Stimulated activated CD8-positive, alpha-beta memory T cell treated with anti-CD3 and anti-CD28 coated beads, Interleukin-12 subunit alpha, Interleukin-12 subunit beta, amount 100 ng/mL, for 24 hours (primary cell): ENCODE measurements at regions not wholly inside any gene's neighbourhood (a gene's known extent, or its start where the extent isn't known, plus 50 kb on each side); places are given as distances from the start of the nearest gene placed in this dataset.

Experiments
- DNase-seq: peaks from one replicate; pipeline ENCODE4 v3.0.0-alpha.2; 2020; ENCODE audit errors: extremely low read depth

- no peak for DNase-seq
Measured at GRCh38 chr22:48751539-48752437, 1075.9 kb downstream of the BRD1 start.

- no peak for DNase-seq
Measured at GRCh38 chr22:48750826-48751440, 1076.7 kb downstream of the BRD1 start.

- DNase-seq: no peak
Measured at GRCh38 chr22:48750282-48750681, 1077.4 kb downstream of the BRD1 start.

GRCh38 chr22:48749555-48750227 lies 1078.0 kb downstream of the BRD1 start:
- DNase-seq: no peak

- DNase-seq: no peak
Measured at GRCh38 chr22:48748860-48749554, 1078.7 kb downstream of the BRD1 start.

- DNase-seq: no peak
Measured at GRCh38 chr22:48748113-48748859, 1079.4 kb downstream of the BRD1 start.

GRCh38 chr22:48746789-48747425 lies 1080.8 kb downstream of the BRD1 start:
- no peak for DNase-seq

- no peak for DNase-seq
Measured at GRCh38 chr22:48745842-48746788, 1081.6 kb downstream of the BRD1 start.

GRCh38 chr22:48744967-48745841 lies 1082.5 kb downstream of the BRD1 start:
- no peak for DNase-seq

- DNase-seq: no peak
Measured at GRCh38 chr22:48744283-48744641, 1083.4 kb downstream of the BRD1 start.

- no peak for DNase-seq
Measured at GRCh38 chr22:48743601-48744282, 1083.9 kb downstream of the BRD1 start.

GRCh38 chr22:48742556-48743343 lies 1084.9 kb downstream of the BRD1 start:
- DNase-seq: no peak

GRCh38 chr22:48742191-48742555 lies 1085.5 kb downstream of the BRD1 start:
- no peak for DNase-seq

- no peak for DNase-seq
Measured at GRCh38 chr22:48741540-48741939, 1086.1 kb downstream of the BRD1 start.

- no peak for DNase-seq
Measured at GRCh38 chr22:48740731-48741405, 1086.8 kb downstream of the BRD1 start.

- no peak for DNase-seq
Measured at GRCh38 chr22:48740086-48740730, 1087.5 kb downstream of the BRD1 start.
